ENCODE measurements at regions not wholly inside any gene's neighbourhood (a gene's known extent, or its start where the extent isn't known, plus 50 kb on each side); places are given as distances from the start of the nearest gene placed in this dataset.

- DNase-seq: no peak
Measured at GRCh38 chr17:15036238-15036637, 228.9 kb downstream of the PMP22 start.

GRCh38 chr17:15031975-15032374 lies 233.2 kb downstream of the PMP22 start:
- no peak for DNase-seq

- DNase-seq: no peak
Measured at GRCh38 chr17:15029469-15029868, 235.7 kb downstream of the PMP22 start.

- no peak for DNase-seq
Measured at GRCh38 chr17:15027853-15028252, 237.3 kb downstream of the PMP22 start.

GRCh38 chr17:15026088-15026487 lies 239.0 kb downstream of the PMP22 start:
- no peak for DNase-seq

GRCh38 chr17:15023589-15024336 lies 241.4 kb downstream of the PMP22 start:
- DNase-seq: no peak

GRCh38 chr17:15019158-15019557 lies 246.0 kb downstream of the PMP22 start:
- no peak for DNase-seq

GRCh38 chr17:15012351-15012980 lies 252.7 kb downstream of the PMP22 start:
- DNase-seq: no peak

GRCh38 chr17:15009087-15009486 lies 256.0 kb downstream of the PMP22 start:
- no peak for DNase-seq

- DNase-seq: no peak
Measured at GRCh38 chr17:15007147-15007553, 258.0 kb downstream of the PMP22 start.

- DNase-seq: no peak
Measured at GRCh38 chr17:15006421-15007128, 258.6 kb downstream of the PMP22 start.

- DNase-seq: no peak
Measured at GRCh38 chr17:15000661-15001060, 264.5 kb downstream of the PMP22 start.

GRCh38 chr17:14997290-14997689 lies 267.8 kb downstream of the PMP22 start:
- DNase-seq: no peak

- no peak for DNase-seq
Measured at GRCh38 chr17:14986127-14986526, 279.0 kb downstream of the PMP22 start.

- no peak for DNase-seq
Measured at GRCh38 chr17:14972844-14973243, 292.3 kb downstream of the PMP22 start.

- DNase-seq: no peak
Measured at GRCh38 chr17:14971054-14971453, 294.1 kb downstream of the PMP22 start.

GRCh38 chr17:14959106-14959648 lies 305.9 kb downstream of the PMP22 start:
- no peak for DNase-seq

- no peak for DNase-seq
Measured at GRCh38 chr17:14953405-14953804, 311.7 kb downstream of the PMP22 start.

- no peak for DNase-seq
Measured at GRCh38 chr17:14950686-14951085, 314.4 kb downstream of the PMP22 start.

GRCh38 chr17:14950216-14950615 lies 314.9 kb downstream of the PMP22 start:
- DNase-seq: no peak

- DNase-seq: no peak
Measured at GRCh38 chr17:14947671-14948070, 317.5 kb downstream of the PMP22 start.

GRCh38 chr17:14946481-14946880 lies 318.6 kb downstream of the PMP22 start:
- DNase-seq: no peak

GRCh38 chr17:14942526-14943190 lies 322.5 kb downstream of the PMP22 start:
- no peak for DNase-seq
